ENCODE measurements at regions not wholly inside any gene's neighbourhood (a gene's known extent, or its start where the extent isn't known, plus 50 kb on each side); places are given as distances from the start of the nearest gene placed in this dataset.

GRCh38 chrX:69110116-69110530, 55.1 kb downstream of the PJA1 start:
- no peak for DNase-seq (ENCODE audit: low read depth)
- H3K4me3 ChIP-seq (ENCODE audit: control insufficient read depth, low read depth, low read length) = no peak overlapping the region

GRCh38 chrX:69109706-69110105, 55.5 kb downstream of the PJA1 start:
- no peak for DNase-seq (ENCODE audit: low read depth)
- H3K4me3 ChIP-seq (ENCODE audit: control insufficient read depth, low read depth, low read length) = no peak overlapping the region
- no peak for TF ChIP-seq CTCF (IDR thresholded peaks at IDR 0.05; ENCODE audit: control insufficient read depth, insufficient read depth, low read depth, low read length, missing control alignments)

More at GRCh38 chrX:69110116-69110530, 55.1 kb downstream of the PJA1 start:
- no peak for TF ChIP-seq CTCF (IDR thresholded peaks at IDR 0.05; ENCODE audit: control insufficient read depth, insufficient read depth, low read depth, low read length, missing control alignments)

GRCh38 chrX:69109036-69109663, 56.1 kb downstream of the PJA1 start:
- H3K4me3 ChIP-seq (ENCODE audit: control insufficient read depth, low read depth, low read length) = no peak overlapping the region
- DNase-seq (ENCODE audit: low read depth) = no peak
- no peak for TF ChIP-seq CTCF (IDR thresholded peaks at IDR 0.05; ENCODE audit: control insufficient read depth, insufficient read depth, low read depth, low read length, missing control alignments)

GRCh38 chrX:69107747-69108401, 57.4 kb downstream of the PJA1 start:
- DNase-seq (ENCODE audit: low read depth) = no peak
- H3K4me3 ChIP-seq (ENCODE audit: control insufficient read depth, low read depth, low read length) = no peak overlapping the region
- TF ChIP-seq CTCF (IDR thresholded peaks at IDR 0.05; ENCODE audit: control insufficient read depth, insufficient read depth, low read depth, low read length, missing control alignments) = no peak

GRCh38 chrX:69107231-69107739, 58.0 kb downstream of the PJA1 start:
- H3K4me3 ChIP-seq (ENCODE audit: control insufficient read depth, low read depth, low read length) = no peak overlapping the region
- TF ChIP-seq CTCF (IDR thresholded peaks at IDR 0.05; ENCODE audit: control insufficient read depth, insufficient read depth, low read depth, low read length, missing control alignments) = no peak
- no peak for DNase-seq (ENCODE audit: low read depth)

GRCh38 chrX:69104756-69105434, 60.4 kb downstream of the PJA1 start:
- no peak for TF ChIP-seq CTCF (IDR thresholded peaks at IDR 0.05; ENCODE audit: control insufficient read depth, insufficient read depth, low read depth, low read length, missing control alignments)

More at GRCh38 chrX:69104756-69105434, 60.4 kb downstream of the PJA1 start:
- DNase-seq (ENCODE audit: low read depth) = no peak
- no peak overlapping the region for H3K4me3 ChIP-seq (ENCODE audit: control insufficient read depth, low read depth, low read length)

Data from AG09309 (cell line).